Liver (tissue), 8 donors: ENCODE measurements at regions not wholly inside any gene's neighbourhood (a gene's known extent, or its start where the extent isn't known, plus 50 kb on each side); places are given as distances from the start of the nearest gene placed in this dataset.

ENCODE experiments used
- DNase-seq: peaks from one replicate; pipeline ENCODE4 v3.0.0-alpha.2; 2017; ENCODE audit warnings: low spot score
- H3K27ac ChIP-seq, 2 donors: one replicate each; pipeline ENCODE4 v1.7.0; 2013; ENCODE audit warnings: inconsistent platforms in 2 of 2, low read length in 2 of 2, control low read depth in 1 of 2, low read depth in 1 of 2, mild to moderate bottlenecking in 1 of 2
- H3K27me3 ChIP-seq, 4 donors: one replicate each; pipeline versions ENCODE4 v1.6.1 to v1.7.0; 2013; ENCODE audit warnings: low read length in 3 of 4, inconsistent platforms in 1 of 4, mild to moderate bottlenecking in 1 of 4, moderate library complexity in 1 of 4; ENCODE audit not compliant: control insufficient read depth in 4 of 4, insufficient read depth in 4 of 4
- H3K36me3 ChIP-seq, 4 donors: one replicate each; pipeline versions ENCODE4 v1.6.1 to v1.7.0; 2013; ENCODE audit warnings: low read length in 3 of 4, mild to moderate bottlenecking in 3 of 4, low read depth in 1 of 4, moderate library complexity in 1 of 4; ENCODE audit not compliant: control insufficient read depth in 4 of 4, insufficient read depth in 3 of 4
- H3K4me1 ChIP-seq, 4 donors: one replicate each; pipeline versions ENCODE4 v1.6.1 to v1.7.0; 2013; ENCODE audit warnings: low read length in 3 of 4, mild to moderate bottlenecking in 3 of 4, moderate library complexity in 1 of 4; ENCODE audit not compliant: control insufficient read depth in 4 of 4, insufficient read depth in 4 of 4
- H3K4me3 ChIP-seq, 3 donors: one replicate each; pipeline versions ENCODE4 v1.6.1 to v1.7.0; 2013; ENCODE audit warnings: low read length in 3 of 3, control low read depth in 1 of 3, low read depth in 1 of 3, mild to moderate bottlenecking in 1 of 3
- H3K9ac ChIP-seq, 2 donors: one replicate each; pipeline ENCODE4 v1.7.0; 2013; ENCODE audit warnings: low read length in 2 of 2, mild to moderate bottlenecking in 2 of 2, moderate library complexity in 2 of 2, control low read depth in 1 of 2, low read depth in 1 of 2
- H3K9me3 ChIP-seq, 4 donors: one replicate each; pipeline versions ENCODE4 v1.6.1 to v1.7.0; 2013; ENCODE audit warnings: low read length in 3 of 4; ENCODE audit not compliant: control insufficient read depth in 4 of 4
- ATF3 ChIP-seq: IDR thresholded peaks from 2 replicates; pipeline ENCODE4 v1.6.1; 2016; ENCODE audit warnings: antibody characterized with exemption
- CTCF ChIP-seq: fragments of 150-350 bp; IDR thresholded peaks from 2 replicates; pipeline ENCODE4 v1.5.1; 2017; ENCODE audit warnings: improper control_type of control experiment, low read depth, low read length; ENCODE audit not compliant: missing input control
- FOXA1 ChIP-seq: IDR thresholded peaks from 2 replicates; pipeline ENCODE4 v1.6.1; 2016; ENCODE audit warnings: antibody characterized with exemption
- FOXA2 ChIP-seq: IDR thresholded peaks from 2 replicates; pipeline ENCODE4 v1.6.1; 2016; ENCODE audit warnings: antibody characterized with exemption
- GABPA ChIP-seq, 2 donors: IDR thresholded peaks in 1 of 2; conservative IDR thresholded peaks in 1 of 2; 2 replicates each; pipeline ENCODE4 v1.6.1; 2016; ENCODE audit warnings: antibody characterized with exemption in 2 of 2, mild to moderate bottlenecking in 1 of 2, moderate library complexity in 1 of 2
- HNF4A ChIP-seq, 2 donors: conservative IDR thresholded peaks; 2 replicates each; pipeline ENCODE4 v1.6.1; 2016; ENCODE audit warnings: antibody characterized with exemption in 2 of 2, mild to moderate bottlenecking in 2 of 2
- HNF4G ChIP-seq: IDR thresholded peaks from 2 replicates; pipeline ENCODE4 v1.6.1; 2016; ENCODE audit warnings: antibody characterized with exemption
- JUND ChIP-seq, 2 donors: IDR thresholded peaks; 2 replicates each; pipeline ENCODE4 v1.6.1; 2016; ENCODE audit warnings: antibody characterized with exemption in 2 of 2
- MAX ChIP-seq: IDR thresholded peaks from 2 replicates; pipeline ENCODE4 v1.6.1; 2016; ENCODE audit warnings: antibody characterized with exemption
- NR2F2 ChIP-seq: IDR thresholded peaks from 2 replicates; pipeline ENCODE4 v1.6.1; 2016; ENCODE audit warnings: antibody characterized with exemption
- RAD21 ChIP-seq, 2 donors: IDR thresholded peaks; 2 replicates each; pipeline ENCODE4 v1.6.1; 2016; ENCODE audit warnings: antibody characterized with exemption in 2 of 2, mild to moderate bottlenecking in 2 of 2
- REST ChIP-seq: IDR thresholded peaks from 2 replicates; pipeline ENCODE4 v1.6.1; 2016; ENCODE audit warnings: antibody characterized with exemption, mild to moderate bottlenecking
- RXRA ChIP-seq, 2 donors: IDR thresholded peaks; 2 replicates each; pipeline ENCODE4 v1.6.1; 2017 to 2018; ENCODE audit warnings: antibody characterized with exemption in 2 of 2, mild to moderate bottlenecking in 1 of 2
- SP1 ChIP-seq: IDR thresholded peaks from 2 replicates; pipeline ENCODE4 v1.6.1; 2018; ENCODE audit warnings: antibody characterized with exemption, mild to moderate bottlenecking
- TAF1 ChIP-seq: conservative IDR thresholded peaks from 2 replicates; pipeline ENCODE4 v1.6.1; 2016; ENCODE audit warnings: antibody characterized with exemption, mild to moderate bottlenecking
- YY1 ChIP-seq: IDR thresholded peaks from 2 replicates; pipeline ENCODE4 v1.6.1; 2016; ENCODE audit warnings: antibody characterized with exemption, mild to moderate bottlenecking
- ZBTB33 ChIP-seq: IDR thresholded peaks from 2 replicates; pipeline ENCODE4 v1.6.1; 2016; ENCODE audit warnings: antibody characterized with exemption
- WGBS: extraction: QIAGEN DNeasy Blood & Tissue Kit; methylation state at CpG from one replicate; pipeline ENCODE4 v1.1.7; 2013; 5-methylcytosine and 5-hydroxymethylcytosine counted together
- donor health status: healthy.
- donor health status: healthy.
- donor health status: healthy.
- donor health status: healthy.
- donor health status: healthy.

- 87% methylated on average over 15 of the region's 15 CpGs for WGBS
- no peak overlapping the region for H3K9ac ChIP-seq
These were observed 133.2 kb downstream of the SNX5 start for GRCh38 chr20:17835240-17835933.

GRCh38 chr20:17834804-17835203, 133.8 kb downstream of the SNX5 start:
- TF ChIP-seq RAD21 (IDR thresholded peaks at IDR 0.05) = peak in 1 of 2 donors; percentile 20
- TF ChIP-seq YY1 = peak; percentile 57
- peak in 1 of 2 donors; percentile 12 for TF ChIP-seq RXRA (IDR thresholded peaks at IDR 0.05)
- no peak for TF ChIP-seq JUND (IDR thresholded peaks at IDR 0.05)
- peak in 1 of 2 donors; percentile 13 for TF ChIP-seq HNF4A (conservative IDR thresholded peaks at IDR 0.05)
- no peak overlapping the region for H3K4me3 ChIP-seq
- DNase-seq = no peak
- 74% methylated on average over 2 of the region's 2 CpGs for WGBS
- no peaks in the 10 kb centered on the region for H3K9me3 ChIP-seq
- no peaks in the 10 kb centered on the region for H3K27me3 ChIP-seq
- no peak overlapping the region for H3K9ac ChIP-seq
- peaks cover 0 to 4% (median 0%) of the 10 kb centered on the region in 4 donors for H3K4me1 ChIP-seq
- H3K36me3 ChIP-seq = no peaks in the 10 kb centered on the region
- H3K27ac ChIP-seq = no peak overlapping the region

More at GRCh38 chr20:17835240-17835933, 133.2 kb downstream of the SNX5 start:
- TF ChIP-seq GABPA (IDR thresholded peaks at IDR 0.05 in 1 of 2, conservative IDR thresholded peaks at IDR 0.05 in 1 of 2) (no peak), RXRA (IDR thresholded peaks at IDR 0.05) (no peak), FOXA1 (no peak), ZBTB33 (no peak), NR2F2 (no peak), ATF3 (no peak), JUND (IDR thresholded peaks at IDR 0.05) (no peak), FOXA2 (no peak)
- Histone ChIP-seq H3K9me3 (no peaks in the 10 kb centered on the region), H3K27me3 (no peaks in the 10 kb centered on the region), H3K36me3 (no peaks in the 10 kb centered on the region), H3K4me1 (peaks cover 0 to 4% (median 0%) of the 10 kb centered on the region in 4 donors), H3K27ac (peak overlapping the region; percentile 40 to 43), H3K4me3 (no peak overlapping the region)
- no peak for DNase-seq

- H3K9me3 ChIP-seq = no peaks in the 10 kb centered on the region
- peaks cover 0 to 4% (median under 1%) of the 10 kb centered on the region in 4 donors for H3K4me1 ChIP-seq
- H3K27me3 ChIP-seq = no peaks in the 10 kb centered on the region
- DNase-seq = no peak
- no peak overlapping the region for H3K27ac ChIP-seq
- 92% methylated on average over 9 of the region's 9 CpGs for WGBS
- H3K4me3 ChIP-seq = no peak overlapping the region
- no peaks in the 10 kb centered on the region for H3K36me3 ChIP-seq
- TF ChIP-seq CTCF (no peak), SP1 (no peak), TAF1 (no peak), HNF4G (no peak), REST (no peak), FOXA1 (no peak), NR2F2 (no peak), MAX (no peak), RXRA (IDR thresholded peaks at IDR 0.05) (no peak), YY1 (no peak), HNF4A (conservative IDR thresholded peaks at IDR 0.05) (no peak)
- no peak overlapping the region for H3K9ac ChIP-seq
These were observed 133.4 kb downstream of the BANF2 start for GRCh38 chr20:17833036-17833674.
